WTC11 (cell line): ENCODE measurements at regions not wholly inside any gene's neighbourhood (a gene's known extent, or its start where the extent isn't known, plus 50 kb on each side); places are given as distances from the start of the nearest gene placed in this dataset.

Experiments
- CDX4 ChIP-seq: fragments of 250-450 bp; sonication (Bioruptor Pico); IDR thresholded peaks from 2 replicates; pipeline ENCODE4 v1.9.0; 2021; ENCODE audit warnings: moderate library complexity, mild to moderate bottlenecking, inconsistent platforms, borderline replicate concordance
- CTCF ChIP-seq: fragments of 200-600 bp; IDR thresholded peaks from 2 replicates; pipeline ENCODE4 v1.8.0; 2022; ENCODE audit warnings: antibody characterized with exemption
- EMX1 ChIP-seq: fragments of 250-450 bp; sonication (Bioruptor Pico); IDR thresholded peaks from 2 replicates; pipeline ENCODE4 v1.8.0; 2021; ENCODE audit warnings: mild to moderate bottlenecking
- MAX ChIP-seq: sonication (generic); formaldehyde crosslinking; IDR thresholded peaks from 2 replicates; pipeline ENCODE4 v1.8.0; 2022; ENCODE audit warnings: mild to moderate bottlenecking, missing genetic modification reagents
- MXD4 ChIP-seq: fragments of 250-450 bp; sonication (Bioruptor Pico); IDR thresholded peaks from 2 replicates; pipeline ENCODE4 v1.8.0; 2021; ENCODE audit warnings: mild to moderate bottlenecking, moderate library complexity, borderline replicate concordance
- MYBL2 ChIP-seq: sonication (generic); formaldehyde crosslinking; IDR thresholded peaks from 2 replicates; pipeline ENCODE4 v1.8.1; 2023; ENCODE audit warnings: mild to moderate bottlenecking, moderate library complexity, missing genetic modification reagents
- NFE2L1 ChIP-seq: sonication (generic); formaldehyde crosslinking; IDR thresholded peaks from 2 replicates; pipeline ENCODE4 v1.8.1; 2023; ENCODE audit warnings: missing genetic modification reagents
- NR2C2 ChIP-seq: sonication (generic); formaldehyde crosslinking; IDR thresholded peaks from 2 replicates; pipeline ENCODE4 v1.8.0; 2022; ENCODE audit warnings: mild to moderate bottlenecking, missing genetic modification reagents
- SMAD3 ChIP-seq: sonication (generic); formaldehyde crosslinking; IDR thresholded peaks from 2 replicates; pipeline ENCODE4 v1.8.0; 2022; ENCODE audit warnings: missing genetic modification reagents, mild to moderate bottlenecking, borderline replicate concordance
- SP1 ChIP-seq: sonication (generic); formaldehyde crosslinking; conservative IDR thresholded peaks from 2 replicates; pipeline ENCODE4 v1.8.1; 2022; ENCODE audit warnings: missing genetic modification reagents
- ZNF138 ChIP-seq: sonication (generic); formaldehyde crosslinking; conservative IDR thresholded peaks from 2 replicates; pipeline ENCODE4 v1.8.1; 2022; ENCODE audit warnings: mild to moderate bottlenecking, moderate library complexity, missing genetic modification reagents
- TF ChIP-seq, protein P1 (sequence below): sonication (generic); formaldehyde crosslinking; IDR thresholded peaks from 2 replicates; pipeline ENCODE4 v1.8.1; 2023; ENCODE audit warnings: mild to moderate bottlenecking, missing genetic modification reagents
- TF ChIP-seq, protein P2 (sequence below): sonication (generic); formaldehyde crosslinking; IDR thresholded peaks from 2 replicates; pipeline ENCODE4 v1.8.1; 2023; ENCODE audit warnings: mild to moderate bottlenecking, missing genetic modification reagents, borderline replicate concordance

- TF ChIP-seq CTCF (no peak), MXD4 (no peak), MYBL2 (no peak), NFE2L1 (CRISPR knock-in tag) (no peak), CDX4 (CRISPR knock-in tag) (no peak), SMAD3 (no peak), SP1 (CRISPR knock-in tag) (no peak), MAX (CRISPR knock-in tag) (no peak), NR2C2 (CRISPR knock-in tag) (no peak), EMX1 (CRISPR knock-in tag) (no peak), ZNF138 (CRISPR knock-in tag) (no peak)
- TF ChIP-seq, protein P1, sequence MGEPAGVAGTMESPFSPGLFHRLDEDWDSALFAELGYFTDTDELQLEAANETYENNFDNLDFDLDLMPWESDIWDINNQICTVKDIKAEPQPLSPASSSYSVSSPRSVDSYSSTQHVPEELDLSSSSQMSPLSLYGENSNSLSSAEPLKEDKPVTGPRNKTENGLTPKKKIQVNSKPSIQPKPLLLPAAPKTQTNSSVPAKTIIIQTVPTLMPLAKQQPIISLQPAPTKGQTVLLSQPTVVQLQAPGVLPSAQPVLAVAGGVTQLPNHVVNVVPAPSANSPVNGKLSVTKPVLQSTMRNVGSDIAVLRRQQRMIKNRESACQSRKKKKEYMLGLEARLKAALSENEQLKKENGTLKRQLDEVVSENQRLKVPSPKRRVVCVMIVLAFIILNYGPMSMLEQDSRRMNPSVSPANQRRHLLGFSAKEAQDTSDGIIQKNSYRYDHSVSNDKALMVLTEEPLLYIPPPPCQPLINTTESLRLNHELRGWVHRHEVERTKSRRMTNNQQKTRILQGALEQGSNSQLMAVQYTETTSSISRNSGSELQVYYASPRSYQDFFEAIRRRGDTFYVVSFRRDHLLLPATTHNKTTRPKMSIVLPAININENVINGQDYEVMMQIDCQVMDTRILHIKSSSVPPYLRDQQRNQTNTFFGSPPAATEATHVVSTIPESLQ: no peak
- TF ChIP-seq, protein P2, sequence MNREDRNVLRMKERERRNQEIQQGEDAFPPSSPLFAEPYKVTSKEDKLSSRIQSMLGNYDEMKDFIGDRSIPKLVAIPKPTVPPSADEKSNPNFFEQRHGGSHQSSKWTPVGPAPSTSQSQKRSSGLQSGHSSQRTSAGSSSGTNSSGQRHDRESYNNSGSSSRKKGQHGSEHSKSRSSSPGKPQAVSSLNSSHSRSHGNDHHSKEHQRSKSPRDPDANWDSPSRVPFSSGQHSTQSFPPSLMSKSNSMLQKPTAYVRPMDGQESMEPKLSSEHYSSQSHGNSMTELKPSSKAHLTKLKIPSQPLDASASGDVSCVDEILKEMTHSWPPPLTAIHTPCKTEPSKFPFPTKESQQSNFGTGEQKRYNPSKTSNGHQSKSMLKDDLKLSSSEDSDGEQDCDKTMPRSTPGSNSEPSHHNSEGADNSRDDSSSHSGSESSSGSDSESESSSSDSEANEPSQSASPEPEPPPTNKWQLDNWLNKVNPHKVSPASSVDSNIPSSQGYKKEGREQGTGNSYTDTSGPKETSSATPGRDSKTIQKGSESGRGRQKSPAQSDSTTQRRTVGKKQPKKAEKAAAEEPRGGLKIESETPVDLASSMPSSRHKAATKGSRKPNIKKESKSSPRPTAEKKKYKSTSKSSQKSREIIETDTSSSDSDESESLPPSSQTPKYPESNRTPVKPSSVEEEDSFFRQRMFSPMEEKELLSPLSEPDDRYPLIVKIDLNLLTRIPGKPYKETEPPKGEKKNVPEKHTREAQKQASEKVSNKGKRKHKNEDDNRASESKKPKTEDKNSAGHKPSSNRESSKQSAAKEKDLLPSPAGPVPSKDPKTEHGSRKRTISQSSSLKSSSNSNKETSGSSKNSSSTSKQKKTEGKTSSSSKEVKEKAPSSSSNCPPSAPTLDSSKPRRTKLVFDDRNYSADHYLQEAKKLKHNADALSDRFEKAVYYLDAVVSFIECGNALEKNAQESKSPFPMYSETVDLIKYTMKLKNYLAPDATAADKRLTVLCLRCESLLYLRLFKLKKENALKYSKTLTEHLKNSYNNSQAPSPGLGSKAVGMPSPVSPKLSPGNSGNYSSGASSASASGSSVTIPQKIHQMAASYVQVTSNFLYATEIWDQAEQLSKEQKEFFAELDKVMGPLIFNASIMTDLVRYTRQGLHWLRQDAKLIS (CRISPR knock-in tag): no peak
Observed at GRCh38 chr2:196372811-196373664, 201.7 kb upstream of the STK17B start.
